ENCODE measurements at regions not wholly inside any gene's neighbourhood (a gene's known extent, or its start where the extent isn't known, plus 50 kb on each side); places are given as distances from the start of the nearest gene placed in this dataset.

- Mint-ChIP-seq H3K4me1 (ENCODE audit: low read depth) (no peaks in the 10 kb centered on the region), H3K36me3 (ENCODE audit: insufficient read depth) (no peaks in the 10 kb centered on the region), H3K27me3 (ENCODE audit: low read depth) (no peaks in the 10 kb centered on the region), H3K9me3 (no peaks in the 10 kb centered on the region), H3K4me3 (no peak overlapping the region)
- DNase-seq (no peak), ATAC-seq (no peak)
These were observed 178.0 kb upstream of the GLI3 start for GRCh38 chr7:42414941-42415505.

DNA sequence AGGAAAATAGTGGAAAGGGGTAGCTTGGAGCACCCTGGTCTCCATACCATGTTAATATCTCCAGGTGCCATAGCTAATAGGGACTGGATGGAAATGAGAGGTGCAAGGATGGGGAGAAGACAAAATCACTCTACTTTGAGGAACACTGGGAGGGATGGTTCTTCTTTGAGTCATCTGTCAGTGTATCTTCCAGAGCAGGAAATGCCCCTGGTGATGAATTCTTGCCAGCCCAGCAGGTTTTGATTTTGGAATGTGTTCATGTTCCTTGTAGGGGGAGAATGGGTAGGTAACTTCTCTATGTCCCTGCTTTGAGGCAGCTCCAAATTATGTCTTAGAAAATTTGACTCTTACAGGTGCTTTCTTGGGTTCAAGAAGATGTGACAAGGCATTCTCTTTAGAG, 177.0 kb upstream of the GLI3 start:
- no peaks in the 10 kb centered on the region for H3K9me3 Mint-ChIP-seq
- H3K27me3 Mint-ChIP-seq (ENCODE audit: low read depth): no peaks in the 10 kb centered on the region
- no peak overlapping the region for H3K4me3 Mint-ChIP-seq
- DNase-seq (no peak), ATAC-seq (no peak)
- H3K4me1 Mint-ChIP-seq (ENCODE audit: low read depth): no peaks in the 10 kb centered on the region
- H3K36me3 Mint-ChIP-seq (ENCODE audit: insufficient read depth): no peaks in the 10 kb centered on the region

DNA sequence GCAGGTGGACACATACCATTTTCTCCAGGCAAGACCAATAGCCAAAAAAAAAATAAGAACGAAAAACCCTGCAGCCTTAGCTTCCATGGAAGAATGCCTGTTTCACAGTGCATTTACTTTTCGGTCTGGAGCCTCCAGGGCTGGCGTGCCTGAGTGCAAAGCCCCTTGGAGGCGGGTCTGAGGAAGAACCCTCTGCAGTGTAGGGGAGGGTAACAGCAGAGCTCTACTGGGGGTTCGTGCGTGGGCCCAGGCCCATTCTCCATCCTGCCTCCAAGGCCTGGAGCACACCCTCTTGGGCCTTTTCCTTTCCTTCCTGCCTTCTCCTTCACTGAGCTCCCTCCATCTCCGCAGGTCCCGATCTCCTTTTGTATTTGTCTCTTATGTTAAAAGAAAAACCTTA, 172.3 kb upstream of the GLI3 start:
- DNase-seq: no peak
- Mint-ChIP-seq H3K27me3 (ENCODE audit: low read depth) (no peaks in the 10 kb centered on the region), H3K4me1 (ENCODE audit: low read depth) (no peaks in the 10 kb centered on the region), H3K9me3 (no peaks in the 10 kb centered on the region), H3K4me3 (no peak overlapping the region), H3K36me3 (ENCODE audit: insufficient read depth) (no peaks in the 10 kb centered on the region)
- no peak for ATAC-seq

- ATAC-seq: no peak
- Mint-ChIP-seq H3K4me3 (no peak overlapping the region), H3K9me3 (no peaks in the 10 kb centered on the region), H3K4me1 (ENCODE audit: low read depth) (no peaks in the 10 kb centered on the region), H3K27me3 (ENCODE audit: low read depth) (no peaks in the 10 kb centered on the region), H3K36me3 (ENCODE audit: insufficient read depth) (no peaks in the 10 kb centered on the region)
- no peak for DNase-seq
These were observed 170.8 kb upstream of the GLI3 start for GRCh38 chr7:42407833-42408232.

DNA sequence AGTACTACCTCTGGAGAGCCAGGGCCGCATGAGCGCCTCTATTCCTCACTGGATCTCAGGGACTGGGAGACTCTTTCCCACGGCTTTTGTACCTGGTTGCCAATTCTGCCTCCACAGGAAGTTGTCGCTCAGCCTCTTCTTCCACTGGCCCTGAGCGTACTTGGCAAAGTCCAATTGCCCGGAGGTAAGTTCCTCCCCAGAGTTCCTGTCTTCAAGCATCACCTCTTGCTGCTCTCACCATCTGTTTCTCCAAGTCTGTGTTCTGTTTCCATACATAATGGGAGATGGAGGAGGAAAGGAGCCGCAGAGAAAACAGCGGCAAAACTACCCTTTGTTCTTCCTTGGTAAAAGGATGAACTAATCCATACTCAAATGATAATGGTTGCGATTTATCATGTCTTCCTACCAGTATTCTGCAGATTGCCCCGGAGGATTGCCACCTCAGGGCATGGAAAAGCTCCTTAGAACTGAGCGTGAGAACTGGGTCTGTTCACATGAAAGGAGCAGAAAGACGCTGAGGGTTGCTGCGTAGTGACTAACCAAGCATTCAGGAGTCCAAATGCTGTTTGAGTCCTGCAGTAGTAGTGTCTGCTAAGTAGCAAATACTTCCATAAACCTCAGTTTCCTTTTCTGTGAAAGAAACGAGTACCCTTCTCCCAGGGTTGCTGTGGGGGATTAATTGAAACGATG, 170.2 kb upstream of the GLI3 start:
- H3K4me3 Mint-ChIP-seq: no peak overlapping the region
- H3K9me3 Mint-ChIP-seq: no peaks in the 10 kb centered on the region
- ATAC-seq (no peak), DNase-seq (no peak)
- no peaks in the 10 kb centered on the region for H3K4me1 Mint-ChIP-seq (ENCODE audit: low read depth)
- H3K36me3 Mint-ChIP-seq (ENCODE audit: insufficient read depth): no peaks in the 10 kb centered on the region
- no peaks in the 10 kb centered on the region for H3K27me3 Mint-ChIP-seq (ENCODE audit: low read depth)

- H3K36me3 Mint-ChIP-seq (ENCODE audit: insufficient read depth): no peaks in the 10 kb centered on the region
- H3K9me3 Mint-ChIP-seq: no peaks in the 10 kb centered on the region
- no peaks in the 10 kb centered on the region for H3K27me3 Mint-ChIP-seq (ENCODE audit: low read depth)
- no peaks in the 10 kb centered on the region for H3K4me1 Mint-ChIP-seq (ENCODE audit: low read depth)
- H3K4me3 Mint-ChIP-seq: no peak overlapping the region
- DNase-seq (no peak), ATAC-seq (no peak)
These were observed 169.3 kb upstream of the GLI3 start for GRCh38 chr7:42406358-42406757.

DNA sequence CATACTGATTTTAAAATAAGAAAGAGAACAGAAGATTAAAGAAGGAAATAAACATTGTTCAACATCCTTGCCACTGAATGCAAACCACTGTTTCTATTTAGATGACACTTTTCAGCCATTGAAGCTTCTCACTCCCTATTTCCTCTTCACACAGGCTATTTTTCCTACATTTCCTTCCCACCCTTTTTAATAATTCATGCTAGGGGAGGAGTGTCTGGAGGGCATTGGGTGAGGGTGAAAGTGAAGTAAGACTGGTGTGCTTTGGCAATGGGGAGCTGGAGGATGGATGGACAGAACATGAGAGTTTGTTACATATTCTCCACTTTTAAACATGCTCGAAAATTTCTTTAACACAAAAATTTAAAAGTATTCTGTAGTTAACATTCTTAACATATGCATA, 168.8 kb upstream of the GLI3 start:
- no peaks in the 10 kb centered on the region for H3K27me3 Mint-ChIP-seq (ENCODE audit: low read depth)
- no peaks in the 10 kb centered on the region for H3K4me1 Mint-ChIP-seq (ENCODE audit: low read depth)
- DNase-seq: no peak
- no peaks in the 10 kb centered on the region for H3K9me3 Mint-ChIP-seq
- H3K36me3 Mint-ChIP-seq (ENCODE audit: insufficient read depth): no peaks in the 10 kb centered on the region
- no peak for ATAC-seq
- no peak overlapping the region for H3K4me3 Mint-ChIP-seq

GRCh38 chr7:42403831-42404230, 166.8 kb upstream of the GLI3 start:
- H3K36me3 Mint-ChIP-seq (ENCODE audit: insufficient read depth): no peaks in the 10 kb centered on the region
- ATAC-seq (no peak), DNase-seq (no peak)
- no peaks in the 10 kb centered on the region for H3K27me3 Mint-ChIP-seq (ENCODE audit: low read depth)
- no peaks in the 10 kb centered on the region for H3K4me1 Mint-ChIP-seq (ENCODE audit: low read depth)
- no peak overlapping the region for H3K4me3 Mint-ChIP-seq
- H3K9me3 Mint-ChIP-seq: no peaks in the 10 kb centered on the region

- ATAC-seq: no peak
These were observed 164.0 kb upstream of the GLI3 start for GRCh38 chr7:42400961-42401360.

DNA sequence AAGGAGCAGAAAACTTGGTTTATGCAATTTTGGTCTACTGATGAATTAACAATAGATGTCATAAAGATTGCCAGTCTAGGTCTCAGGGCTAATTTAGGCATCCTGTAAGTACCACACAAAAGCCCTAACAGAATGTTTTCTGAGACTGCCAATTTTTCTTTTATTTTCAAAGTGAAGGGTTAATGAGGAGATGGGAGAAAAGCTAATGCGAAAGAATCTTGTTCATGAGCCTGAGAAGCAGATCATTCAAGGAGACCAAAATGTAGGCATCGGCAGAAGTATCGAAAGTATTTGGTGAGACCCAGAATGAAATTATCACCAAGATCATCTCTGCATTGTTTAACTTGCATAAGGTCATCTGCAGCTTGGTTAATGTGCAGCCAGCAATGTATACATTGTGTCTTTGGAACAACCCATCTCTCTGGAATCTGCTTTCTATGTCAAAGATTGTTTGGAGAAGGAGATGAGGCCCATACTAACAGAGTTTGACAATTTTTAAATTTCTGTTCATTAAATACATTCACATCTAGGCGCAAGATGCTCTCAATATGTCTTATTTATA, 163.3 kb upstream of the GLI3 start:
- peaks cover 2% of the 10 kb centered on the region for H3K27me3 Mint-ChIP-seq (ENCODE audit: low read depth)
- H3K4me3 Mint-ChIP-seq: no peak overlapping the region
- DNase-seq (no peak), ATAC-seq (no peak)
- H3K36me3 Mint-ChIP-seq (ENCODE audit: insufficient read depth): no peaks in the 10 kb centered on the region
- H3K4me1 Mint-ChIP-seq (ENCODE audit: low read depth): no peaks in the 10 kb centered on the region
- no peaks in the 10 kb centered on the region for H3K9me3 Mint-ChIP-seq

More at GRCh38 chr7:42400961-42401360, 164.0 kb upstream of the GLI3 start:
- Mint-ChIP-seq H3K36me3 (ENCODE audit: insufficient read depth) (no peaks in the 10 kb centered on the region), H3K27me3 (ENCODE audit: low read depth) (peaks cover 2% of the 10 kb centered on the region), H3K4me1 (ENCODE audit: low read depth) (no peaks in the 10 kb centered on the region), H3K4me3 (no peak overlapping the region), H3K9me3 (no peaks in the 10 kb centered on the region)
- DNase-seq: no peak

GRCh38 chr7:42395607-42396006, 158.6 kb upstream of the GLI3 start:
- Mint-ChIP-seq H3K4me1 (ENCODE audit: low read depth) (no peaks in the 10 kb centered on the region), H3K4me3 (no peak overlapping the region), H3K36me3 (ENCODE audit: insufficient read depth) (no peaks in the 10 kb centered on the region), H3K9me3 (no peaks in the 10 kb centered on the region), H3K27me3 (ENCODE audit: low read depth) (peaks cover 2% of the 10 kb centered on the region)
- ATAC-seq (no peak), DNase-seq (no peak)

GRCh38 chr7:42392826-42393225, 155.8 kb upstream of the GLI3 start:
- ATAC-seq: no peak
- H3K36me3 Mint-ChIP-seq (ENCODE audit: insufficient read depth): no peaks in the 10 kb centered on the region

DNA sequence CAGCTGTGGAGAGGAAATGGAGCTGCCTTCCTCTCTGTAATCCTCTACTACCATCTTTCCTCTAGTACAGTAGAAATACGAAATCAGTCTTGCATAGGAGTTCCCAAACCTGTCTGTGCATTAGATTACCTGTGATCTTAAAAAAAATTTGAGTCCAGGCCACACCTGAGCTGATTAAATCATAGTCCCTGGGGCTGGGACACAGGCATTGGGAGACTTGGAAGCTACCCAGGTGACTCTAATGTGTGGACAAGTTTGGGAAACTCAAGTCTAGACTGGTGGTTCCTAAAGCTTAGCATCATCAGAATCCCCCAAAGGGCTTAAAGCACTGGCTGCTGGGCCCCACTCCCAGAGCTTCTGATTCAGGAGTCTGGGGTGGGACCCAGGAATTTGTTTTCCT, 152.7 kb upstream of the GLI3 start:
- DNase-seq (no peak), ATAC-seq (no peak)
- no peaks in the 10 kb centered on the region for H3K36me3 Mint-ChIP-seq (ENCODE audit: insufficient read depth)
- no peaks in the 10 kb centered on the region for H3K4me1 Mint-ChIP-seq (ENCODE audit: low read depth)
- no peak overlapping the region for H3K4me3 Mint-ChIP-seq
- H3K9me3 Mint-ChIP-seq: no peaks in the 10 kb centered on the region
- H3K27me3 Mint-ChIP-seq (ENCODE audit: low read depth): no peaks in the 10 kb centered on the region

More at GRCh38 chr7:42392826-42393225, 155.8 kb upstream of the GLI3 start:
- H3K4me3 Mint-ChIP-seq: no peak overlapping the region
- H3K9me3 Mint-ChIP-seq: no peaks in the 10 kb centered on the region
- no peak for DNase-seq
- no peaks in the 10 kb centered on the region for H3K4me1 Mint-ChIP-seq (ENCODE audit: low read depth)
- H3K27me3 Mint-ChIP-seq (ENCODE audit: low read depth): peaks cover 2% of the 10 kb centered on the region

- H3K27me3 Mint-ChIP-seq (ENCODE audit: low read depth): no peaks in the 10 kb centered on the region
- no peak for ATAC-seq
- no peak for DNase-seq
- no peaks in the 10 kb centered on the region for H3K4me1 Mint-ChIP-seq (ENCODE audit: low read depth)
- no peak overlapping the region for H3K4me3 Mint-ChIP-seq
- H3K36me3 Mint-ChIP-seq (ENCODE audit: insufficient read depth): no peaks in the 10 kb centered on the region
- no peaks in the 10 kb centered on the region for H3K9me3 Mint-ChIP-seq
These were observed 148.9 kb upstream of the GLI3 start for GRCh38 chr7:42385912-42386311.

GRCh38 chr7:42381161-42381560, 144.2 kb upstream of the GLI3 start:
- Mint-ChIP-seq H3K4me1 (ENCODE audit: low read depth) (no peaks in the 10 kb centered on the region), H3K9me3 (no peaks in the 10 kb centered on the region), H3K4me3 (no peak overlapping the region), H3K36me3 (ENCODE audit: insufficient read depth) (no peaks in the 10 kb centered on the region), H3K27me3 (ENCODE audit: low read depth) (no peaks in the 10 kb centered on the region)
- ATAC-seq (no peak), DNase-seq (no peak)
